Cardiac fibroblast (primary cell): ENCODE measurements at regions not wholly inside any gene's neighbourhood (a gene's known extent, or its start where the extent isn't known, plus 50 kb on each side); places are given as distances from the start of the nearest gene placed in this dataset.
"Not testable (repeated sequence)": the region's sequence is repeated elsewhere in the genome, so short reads cannot be mapped to it uniquely, and the experiment has no call there.

Source experiments
- DNase-seq, 2 donors: peaks; one replicate each; pipeline versions ENCODE4 v3.0.0 to v3.0.0-alpha.2; 2010; ENCODE audit warnings: low read depth in 2 of 2
- H3K4me3 ChIP-seq, 2 donors: replicated peaks in 1 of 2; 1 replicate in 1 of 2; 2 replicates in 1 of 2; pipeline ENCODE4 v1.5.1; 2011; ENCODE audit warnings: low read depth in 2 of 2, low read length in 2 of 2, mild to moderate bottlenecking in 2 of 2, moderate library complexity in 1 of 2
- CTCF ChIP-seq: IDR thresholded peaks from one replicate; pipeline ENCODE4 v1.5.1; 2011; ENCODE audit warnings: low read depth, mild to moderate bottlenecking, low read length, inconsistent platforms

GRCh38 chr21:19529031-19529430 lies 1125.4 kb upstream of the TMPRSS15 start:
- no peak for DNase-seq
- H3K4me3 ChIP-seq = no peak overlapping the region
- TF ChIP-seq CTCF = no peak

GRCh38 chr21:19535356-19535755 lies 1131.8 kb upstream of the TMPRSS15 start:
- DNase-seq = no peak
- no peak overlapping the region for H3K4me3 ChIP-seq
- no peak for TF ChIP-seq CTCF

GRCh38 chr21:19537116-19537515 lies 1133.5 kb upstream of the TMPRSS15 start:
- TF ChIP-seq CTCF = no peak
- H3K4me3 ChIP-seq = no peak overlapping the region
- no peak for DNase-seq

GRCh38 chr21:19540287-19540686 lies 1136.7 kb upstream of the TMPRSS15 start:
- DNase-seq = no peak
- TF ChIP-seq CTCF = no peak
- H3K4me3 ChIP-seq = no peak overlapping the region

- DNase-seq = no peak
- no peak for TF ChIP-seq CTCF
- no peak overlapping the region for H3K4me3 ChIP-seq
Observed at GRCh38 chr21:19541602-19542001, 1138.0 kb upstream of the TMPRSS15 start.

GRCh38 chr21:19544493-19544892 lies 1140.9 kb upstream of the TMPRSS15 start:
- DNase-seq, H3K4me3 ChIP-seq: not testable (repeated sequence)

GRCh38 chr21:19547951-19548840 lies 1144.6 kb upstream of the TMPRSS15 start:
- TF ChIP-seq CTCF = no peak
- no peak for DNase-seq
- no peak overlapping the region for H3K4me3 ChIP-seq
